ENCODE measurements at regions not wholly inside any gene's neighbourhood (a gene's known extent, or its start where the extent isn't known, plus 50 kb on each side); places are given as distances from the start of the nearest gene placed in this dataset.

DNA sequence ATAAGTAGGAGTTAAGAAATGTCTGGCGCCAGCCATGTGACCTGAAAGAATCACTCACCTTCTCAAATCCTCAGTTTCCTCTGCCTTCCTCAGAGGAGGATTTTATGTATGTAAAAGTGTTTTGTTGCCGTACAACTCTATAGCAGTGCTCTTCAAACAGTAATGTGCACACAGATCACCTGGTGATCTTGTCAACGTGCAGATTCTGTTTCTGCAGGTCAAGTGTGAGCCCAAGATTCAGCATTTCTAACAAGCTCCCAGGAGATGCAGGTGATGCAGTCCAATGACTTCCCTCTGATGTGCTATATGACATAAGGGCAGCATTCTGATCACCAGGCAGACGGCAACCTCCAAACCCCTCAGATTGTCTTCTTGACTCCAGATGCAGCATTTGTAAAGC, 83.7 kb downstream of the CDC7 start:
- no peaks in the 10 kb centered on the region for H3K27me3 ChIP-seq (ENCODE audit: control insufficient read depth, insufficient read depth, low read length)
- H3K36me3 ChIP-seq (ENCODE audit: control insufficient read depth, insufficient read depth, low read length): no peaks in the 10 kb centered on the region
- DNase-seq (ENCODE audit: low read depth) (no peak), FAIRE-seq (no peak)
- no peak overlapping the region for H3K4me3 ChIP-seq (ENCODE audit: low read depth, low read length)
- TF ChIP-seq, protein P1, sequence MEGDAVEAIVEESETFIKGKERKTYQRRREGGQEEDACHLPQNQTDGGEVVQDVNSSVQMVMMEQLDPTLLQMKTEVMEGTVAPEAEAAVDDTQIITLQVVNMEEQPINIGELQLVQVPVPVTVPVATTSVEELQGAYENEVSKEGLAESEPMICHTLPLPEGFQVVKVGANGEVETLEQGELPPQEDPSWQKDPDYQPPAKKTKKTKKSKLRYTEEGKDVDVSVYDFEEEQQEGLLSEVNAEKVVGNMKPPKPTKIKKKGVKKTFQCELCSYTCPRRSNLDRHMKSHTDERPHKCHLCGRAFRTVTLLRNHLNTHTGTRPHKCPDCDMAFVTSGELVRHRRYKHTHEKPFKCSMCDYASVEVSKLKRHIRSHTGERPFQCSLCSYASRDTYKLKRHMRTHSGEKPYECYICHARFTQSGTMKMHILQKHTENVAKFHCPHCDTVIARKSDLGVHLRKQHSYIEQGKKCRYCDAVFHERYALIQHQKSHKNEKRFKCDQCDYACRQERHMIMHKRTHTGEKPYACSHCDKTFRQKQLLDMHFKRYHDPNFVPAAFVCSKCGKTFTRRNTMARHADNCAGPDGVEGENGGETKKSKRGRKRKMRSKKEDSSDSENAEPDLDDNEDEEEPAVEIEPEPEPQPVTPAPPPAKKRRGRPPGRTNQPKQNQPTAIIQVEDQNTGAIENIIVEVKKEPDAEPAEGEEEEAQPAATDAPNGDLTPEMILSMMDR (IDR thresholded peaks at IDR 0.05; ENCODE audit: insufficient read depth, low read length, severe bottlenecking): no peak

DNA sequence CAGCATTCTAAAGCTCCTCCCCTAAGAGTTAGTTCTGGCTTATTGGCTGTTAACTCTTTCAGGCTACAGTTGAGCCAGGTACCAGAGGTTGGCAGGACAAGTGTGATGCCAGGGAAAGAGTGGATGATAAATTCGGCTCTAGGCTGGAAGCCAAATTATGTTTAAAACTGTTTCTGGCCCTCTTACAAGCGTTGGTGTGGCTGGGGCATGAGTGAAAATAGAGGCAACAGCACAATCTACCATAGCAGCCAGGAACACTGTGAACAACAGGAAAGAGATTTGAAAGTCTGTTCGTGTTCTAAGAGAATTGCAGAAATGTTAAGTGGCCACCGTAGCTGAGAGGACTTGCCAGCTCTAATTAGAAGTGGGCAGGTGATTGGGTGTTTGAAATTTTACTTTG, 84.2 kb downstream of the CDC7 start:
- no peak overlapping the region for H3K4me3 ChIP-seq (ENCODE audit: low read depth, low read length)
- no peak for FAIRE-seq
- no peak for DNase-seq (ENCODE audit: low read depth)
- H3K36me3 ChIP-seq (ENCODE audit: control insufficient read depth, insufficient read depth, low read length): no peaks in the 10 kb centered on the region
- no peaks in the 10 kb centered on the region for H3K27me3 ChIP-seq (ENCODE audit: control insufficient read depth, insufficient read depth, low read length)
- TF ChIP-seq, protein P1 (IDR thresholded peaks at IDR 0.05; ENCODE audit: insufficient read depth, low read length, severe bottlenecking): no peak

DNA sequence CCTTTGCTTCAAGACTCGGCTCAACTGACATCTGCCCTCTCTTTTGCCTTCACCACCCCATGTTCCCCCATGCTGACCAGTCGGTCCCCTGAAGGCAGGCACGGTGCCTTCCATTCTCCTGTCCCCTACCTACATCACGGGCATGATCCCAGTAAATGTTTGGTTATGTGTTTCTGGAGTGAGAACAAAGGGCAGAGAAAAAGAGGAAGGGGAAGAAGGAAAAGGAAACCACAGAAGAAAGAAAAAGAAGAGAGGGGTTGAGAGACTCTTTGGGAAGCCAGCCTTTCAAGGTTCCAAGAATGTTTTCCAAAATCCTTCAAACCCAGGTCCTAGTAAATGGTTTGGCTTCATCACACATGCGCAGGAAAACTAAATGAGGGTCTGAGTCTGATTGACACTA, 84.9 kb downstream of the CDC7 start:
- Histone ChIP-seq H3K36me3 (ENCODE audit: control insufficient read depth, insufficient read depth, low read length) (no peaks in the 10 kb centered on the region), H3K4me3 (ENCODE audit: low read depth, low read length) (no peak overlapping the region), H3K27me3 (ENCODE audit: control insufficient read depth, insufficient read depth, low read length) (peaks cover 3% of the 10 kb centered on the region)
- DNase-seq (ENCODE audit: low read depth) (no peak), FAIRE-seq (no peak)
- TF ChIP-seq, protein P1 (IDR thresholded peaks at IDR 0.05; ENCODE audit: insufficient read depth, low read length, severe bottlenecking): no peak

DNA sequence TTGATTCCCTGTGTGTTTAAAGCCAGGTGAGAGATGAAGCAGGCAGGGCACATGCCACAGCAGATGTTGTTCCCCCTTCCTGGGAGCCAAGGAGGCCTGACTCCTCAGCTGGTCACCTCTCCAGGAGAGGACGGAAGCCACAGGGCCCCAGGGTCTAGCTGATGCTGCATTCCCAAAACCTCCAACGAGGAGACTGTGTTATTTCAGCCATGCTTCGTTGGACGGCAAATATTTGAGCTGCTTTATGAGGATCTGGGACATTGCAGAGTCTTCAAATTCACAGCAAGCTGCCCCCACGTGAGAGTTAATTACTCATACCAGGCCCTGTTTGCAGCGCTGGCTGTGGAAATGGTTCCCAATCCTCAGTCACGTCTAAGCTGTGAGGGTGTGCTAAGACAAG, 85.3 kb downstream of the CDC7 start:
- H3K27me3 ChIP-seq (ENCODE audit: control insufficient read depth, insufficient read depth, low read length): peaks cover 3% of the 10 kb centered on the region
- DNase-seq (ENCODE audit: low read depth) (no peak), FAIRE-seq (no peak)
- TF ChIP-seq, protein P1 (IDR thresholded peaks at IDR 0.05; ENCODE audit: insufficient read depth, low read length, severe bottlenecking): no peak
- no peak overlapping the region for H3K4me3 ChIP-seq (ENCODE audit: low read depth, low read length)
- no peaks in the 10 kb centered on the region for H3K36me3 ChIP-seq (ENCODE audit: control insufficient read depth, insufficient read depth, low read length)

DNA sequence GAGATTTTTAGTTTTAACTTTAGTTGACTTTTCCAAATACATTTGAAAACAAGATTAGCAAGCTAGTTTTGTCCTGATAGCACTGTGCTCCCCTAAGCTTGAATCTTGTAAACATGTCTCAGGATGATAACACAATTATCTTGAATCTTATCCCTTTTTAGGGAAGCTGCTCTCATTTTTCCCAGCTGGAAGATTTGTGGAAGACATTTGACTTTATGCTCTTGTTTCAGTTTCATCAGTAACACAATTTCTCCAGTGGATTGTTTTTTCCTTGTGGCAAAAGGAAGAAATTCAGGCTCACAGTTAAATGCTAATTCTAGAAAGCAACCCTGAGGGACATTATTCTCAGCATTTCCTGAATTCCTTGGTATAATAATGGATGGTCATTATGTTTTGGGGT, 88.8 kb downstream of the CDC7 start:
- no peak overlapping the region for H3K4me3 ChIP-seq (ENCODE audit: low read depth, low read length)
- FAIRE-seq (no peak), DNase-seq (ENCODE audit: low read depth) (no peak)
- TF ChIP-seq, protein P1 (IDR thresholded peaks at IDR 0.05; ENCODE audit: insufficient read depth, low read length, severe bottlenecking): no peak
- H3K27me3 ChIP-seq (ENCODE audit: control insufficient read depth, insufficient read depth, low read length): peaks cover 3% of the 10 kb centered on the region
- no peaks in the 10 kb centered on the region for H3K36me3 ChIP-seq (ENCODE audit: control insufficient read depth, insufficient read depth, low read length)

DNA sequence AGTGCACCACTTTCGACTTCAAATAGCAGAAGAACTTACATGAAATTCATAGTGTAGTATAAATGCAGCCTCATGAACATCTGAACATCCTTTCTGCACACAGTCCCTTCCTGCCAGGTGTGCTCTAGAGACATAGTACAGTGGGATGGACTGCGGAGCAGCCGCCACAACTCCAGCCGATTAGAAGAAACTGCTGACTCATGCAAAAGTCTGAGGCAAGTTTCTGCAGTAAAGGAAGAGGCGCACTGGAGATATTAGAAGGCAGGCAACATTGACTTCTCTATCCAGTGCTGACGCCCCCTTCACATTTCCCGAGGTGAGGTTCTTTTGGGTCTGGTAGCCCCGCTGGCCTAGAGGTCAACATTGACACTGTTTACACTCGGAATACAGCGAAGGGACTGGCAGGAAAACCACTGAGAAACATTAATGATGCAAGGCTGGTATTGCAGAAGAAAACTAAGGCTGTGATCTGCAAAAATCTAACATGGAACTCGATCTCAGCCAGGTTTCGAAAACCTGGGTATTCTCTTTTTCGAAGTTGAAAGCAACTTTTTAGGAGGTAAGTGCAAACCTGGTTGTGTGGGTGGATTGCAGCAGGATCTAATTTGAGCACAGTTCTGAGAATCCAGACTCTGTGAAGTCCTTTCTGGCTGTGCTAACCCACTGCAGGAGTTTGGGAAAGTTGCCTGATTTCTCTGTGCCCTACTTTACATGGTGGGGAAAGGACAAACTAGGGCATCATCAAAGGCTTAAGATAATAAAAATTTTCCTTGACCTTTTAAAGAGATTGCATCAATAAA, 90.7 kb downstream of the CDC7 start:
- TF ChIP-seq, protein P1 (IDR thresholded peaks at IDR 0.05; ENCODE audit: insufficient read depth, low read length, severe bottlenecking): no peak
- DNase-seq (ENCODE audit: low read depth) (no peak), FAIRE-seq (no peak)
- H3K27me3 ChIP-seq (ENCODE audit: control insufficient read depth, insufficient read depth, low read length): peaks cover 3% of the 10 kb centered on the region
- no peak overlapping the region for H3K4me3 ChIP-seq (ENCODE audit: low read depth, low read length)
- no peaks in the 10 kb centered on the region for H3K36me3 ChIP-seq (ENCODE audit: control insufficient read depth, insufficient read depth, low read length)
